ENCODE measurements at regions not wholly inside any gene's neighbourhood (a gene's known extent, or its start where the extent isn't known, plus 50 kb on each side); places are given as distances from the start of the nearest gene placed in this dataset.

GRCh38 chr9:103709366-103709765, 384.7 kb upstream of the SMC2 start:
- CTCF ChIA-PET: no interaction called here
- H3K27ac ChIP-seq (ENCODE audit: extremely low read depth, low read depth, low read length): no peak overlapping the region
- H3K4me1 ChIP-seq (ENCODE audit: control insufficient read depth, insufficient read depth, low read length): no peaks in the 10 kb centered on the region
- H3K9me3 ChIP-seq (ENCODE audit: control insufficient read depth, insufficient read depth, low read depth, low read length): no peaks in the 10 kb centered on the region
- H3K4me3 ChIP-seq (ENCODE audit: low read depth, low read length): no peak overlapping the region
- no peaks in the 10 kb centered on the region for H3K36me3 ChIP-seq (ENCODE audit: control insufficient read depth in 2 of 2, insufficient read depth in 1 of 2, low read length in 2 of 2)
- POLR2A ChIA-PET: no interaction called here
- TF ChIP-seq ZNF747 (tag by site-specific recombination; IDR thresholded peaks at IDR 0.05) (no peak), ATF2 (tag by site-specific recombination; IDR thresholded peaks at IDR 0.05; ENCODE audit: low read depth) (no peak), ZBTB20 (tag by site-specific recombination; IDR thresholded peaks at IDR 0.05) (no peak), ZNF830 (tag by site-specific recombination; IDR thresholded peaks at IDR 0.05; ENCODE audit: low read depth) (no peak), ZNF350 (tag by site-specific recombination; IDR thresholded peaks at IDR 0.05) (no peak), ZNF544 (tag by site-specific recombination; IDR thresholded peaks at IDR 0.05) (no peak), HOXA7 (CRISPR knock-in tag; IDR thresholded peaks at IDR 0.05; ENCODE audit: borderline replicate concordance) (no peak), ZNF292 (tag by site-specific recombination; IDR thresholded peaks at IDR 0.05; ENCODE audit: borderline replicate concordance, low read depth) (no peak), ZBTB49 (tag by site-specific recombination; IDR thresholded peaks at IDR 0.05; ENCODE audit: low read depth) (no peak), ZNF530 (tag by site-specific recombination; IDR thresholded peaks at IDR 0.05; ENCODE audit: low read depth) (no peak), ZNF2 (tag by site-specific recombination; IDR thresholded peaks at IDR 0.05) (no peak), ZNF571 (tag by site-specific recombination; IDR thresholded peaks at IDR 0.05) (no peak), ZNF610 (tag by site-specific recombination; IDR thresholded peaks at IDR 0.05; ENCODE audit: borderline replicate concordance) (no peak), ZNF426 (tag by site-specific recombination; IDR thresholded peaks at IDR 0.05) (no peak), ZNF202 (tag by site-specific recombination; IDR thresholded peaks at IDR 0.05; ENCODE audit: borderline replicate concordance) (no peak)
- TF ChIP-seq, protein P1, sequence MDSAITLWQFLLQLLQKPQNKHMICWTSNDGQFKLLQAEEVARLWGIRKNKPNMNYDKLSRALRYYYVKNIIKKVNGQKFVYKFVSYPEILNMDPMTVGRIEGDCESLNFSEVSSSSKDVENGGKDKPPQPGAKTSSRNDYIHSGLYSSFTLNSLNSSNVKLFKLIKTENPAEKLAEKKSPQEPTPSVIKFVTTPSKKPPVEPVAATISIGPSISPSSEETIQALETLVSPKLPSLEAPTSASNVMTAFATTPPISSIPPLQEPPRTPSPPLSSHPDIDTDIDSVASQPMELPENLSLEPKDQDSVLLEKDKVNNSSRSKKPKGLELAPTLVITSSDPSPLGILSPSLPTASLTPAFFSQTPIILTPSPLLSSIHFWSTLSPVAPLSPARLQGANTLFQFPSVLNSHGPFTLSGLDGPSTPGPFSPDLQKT (IDR thresholded peaks at IDR 0.05; ENCODE audit: borderline replicate concordance, low read depth, low read length): no peak
- TF ChIP-seq, protein P2, sequence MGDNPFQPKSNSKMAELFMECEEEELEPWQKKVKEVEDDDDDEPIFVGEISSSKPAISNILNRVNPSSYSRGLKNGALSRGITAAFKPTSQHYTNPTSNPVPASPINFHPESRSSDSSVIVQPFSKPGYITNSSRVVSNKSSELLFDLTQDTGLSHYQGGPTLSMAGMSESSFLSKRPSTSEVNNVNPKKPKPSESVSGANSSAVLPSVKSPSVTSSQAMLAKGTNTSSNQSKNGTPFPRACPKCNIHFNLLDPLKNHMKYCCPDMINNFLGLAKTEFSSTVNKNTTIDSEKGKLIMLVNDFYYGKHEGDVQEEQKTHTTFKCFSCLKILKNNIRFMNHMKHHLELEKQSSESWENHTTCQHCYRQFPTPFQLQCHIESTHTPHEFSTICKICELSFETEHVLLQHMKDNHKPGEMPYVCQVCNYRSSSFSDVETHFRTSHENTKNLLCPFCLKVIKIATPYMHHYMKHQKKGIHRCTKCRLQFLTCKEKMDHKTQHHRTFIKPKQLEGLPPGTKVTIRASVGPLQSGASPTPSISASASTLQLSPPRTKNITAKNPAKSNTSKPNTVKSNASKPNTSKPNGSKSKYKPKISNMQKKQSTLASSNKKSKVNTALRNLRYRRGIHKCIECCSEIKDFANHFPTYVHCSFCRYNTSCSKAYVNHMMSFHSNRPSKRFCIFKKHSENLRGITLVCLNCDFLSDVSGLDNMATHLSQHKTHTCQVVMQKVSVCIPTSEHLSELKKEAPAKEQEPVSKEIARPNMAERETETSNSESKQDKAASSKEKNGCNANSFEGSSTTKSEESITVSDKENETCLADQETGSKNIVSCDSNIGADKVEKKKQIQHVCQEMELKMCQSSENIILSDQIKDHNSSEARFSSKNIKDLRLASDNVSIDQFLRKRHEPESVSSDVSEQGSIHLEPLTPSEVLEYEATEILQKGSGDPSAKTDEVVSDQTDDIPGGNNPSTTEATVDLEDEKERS (tag by site-specific recombination; IDR thresholded peaks at IDR 0.05): no peak

DNA sequence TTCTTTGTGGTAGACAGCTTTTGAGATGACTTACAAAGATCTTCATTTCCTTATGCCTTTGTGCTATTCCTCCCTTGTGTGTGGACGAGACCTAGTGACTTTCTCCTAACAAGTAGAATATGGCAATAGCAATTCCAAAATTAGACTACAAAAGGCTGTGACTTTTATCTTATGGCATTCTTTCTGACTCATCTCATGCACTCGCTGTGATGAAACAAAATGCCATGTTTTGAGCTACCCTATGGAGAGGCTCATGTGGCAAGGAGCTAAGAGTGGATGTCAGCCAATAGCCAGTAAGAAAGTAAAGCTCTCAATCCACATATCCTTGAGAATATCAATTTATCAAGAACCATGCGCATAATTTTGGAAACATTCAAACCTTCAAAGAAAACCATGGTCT, 380.5 kb upstream of the SMC2 start:
- Histone ChIP-seq H3K27ac (ENCODE audit: extremely low read depth, low read depth, low read length) (no peak overlapping the region), H3K36me3 (ENCODE audit: control insufficient read depth in 2 of 2, insufficient read depth in 1 of 2, low read length in 2 of 2) (no peaks in the 10 kb centered on the region), H3K9me3 (ENCODE audit: control insufficient read depth, insufficient read depth, low read depth, low read length) (no peaks in the 10 kb centered on the region), H3K4me3 (ENCODE audit: low read depth, low read length) (no peak overlapping the region), H3K4me1 (ENCODE audit: control insufficient read depth, insufficient read depth, low read length) (no peaks in the 10 kb centered on the region)
- TF ChIP-seq ZBTB7A (tag by site-specific recombination; IDR thresholded peaks at IDR 0.05; ENCODE audit: low read depth) (no peak), ZNF239 (tag by site-specific recombination; IDR thresholded peaks at IDR 0.05) (no peak), ZNF654 (tag by site-specific recombination; IDR thresholded peaks at IDR 0.05; ENCODE audit: low read depth) (no peak), PRDM1 (tag by site-specific recombination; IDR thresholded peaks at IDR 0.05) (no peak), ZNF645 (tag by site-specific recombination; IDR thresholded peaks at IDR 0.05) (no peak), ZNF549 (tag by site-specific recombination; IDR thresholded peaks at IDR 0.05) (no peak), ZNF510 (tag by site-specific recombination; IDR thresholded peaks at IDR 0.05; ENCODE audit: insufficient replicate concordance) (no peak)
- POLR2A ChIA-PET: no interaction called here
- CTCF ChIA-PET: no interaction called here
